ENCODE measurements at regions not wholly inside any gene's neighbourhood (a gene's known extent, or its start where the extent isn't known, plus 50 kb on each side); places are given as distances from the start of the nearest gene placed in this dataset.

DNA sequence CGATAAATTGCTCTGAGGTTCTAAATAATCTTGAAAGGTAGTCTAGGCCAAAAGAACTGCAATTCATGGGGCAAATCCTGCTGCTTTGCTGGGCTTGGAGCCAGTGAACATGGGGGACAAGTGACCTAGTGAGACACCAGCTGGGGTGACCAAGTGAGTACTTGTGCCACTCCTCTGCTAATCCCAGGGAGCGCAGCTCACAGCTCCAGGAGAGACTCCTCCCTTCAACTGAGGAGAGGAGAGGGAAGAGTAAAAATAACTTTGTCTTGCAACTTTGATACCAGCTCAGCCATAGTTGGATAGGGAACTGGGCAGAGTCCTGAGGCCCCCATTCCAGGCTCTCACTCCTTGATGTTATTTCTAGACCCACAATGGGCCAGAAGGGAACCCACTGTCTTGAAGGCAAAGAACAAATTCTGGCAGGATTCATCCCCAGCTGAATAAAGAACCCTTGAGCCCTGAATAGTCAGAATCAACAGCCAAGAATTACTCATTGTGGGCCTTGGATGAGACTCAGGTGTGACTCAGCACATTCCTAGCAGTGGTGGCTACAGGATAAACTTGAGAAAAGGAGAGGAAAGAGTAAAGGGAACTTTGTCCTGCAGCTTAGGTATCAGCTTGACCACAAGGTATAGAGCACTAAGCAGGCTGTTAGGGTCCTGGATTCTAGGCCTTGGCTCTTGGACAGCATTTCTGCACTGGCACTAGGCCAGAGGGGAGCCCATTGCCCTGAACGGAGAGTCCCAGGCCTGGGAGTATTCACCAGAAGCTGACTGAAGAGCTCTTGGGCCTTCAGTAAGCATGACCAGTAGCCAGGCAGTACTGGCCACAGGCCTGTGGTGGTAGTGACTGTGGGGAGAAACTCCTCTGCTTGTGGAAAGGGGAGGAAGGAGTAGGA lies 288.3 kb upstream of the CDH18 start:
- peak; percentile 48 for DNase-seq (ENCODE audit: low spot score)

DNA sequence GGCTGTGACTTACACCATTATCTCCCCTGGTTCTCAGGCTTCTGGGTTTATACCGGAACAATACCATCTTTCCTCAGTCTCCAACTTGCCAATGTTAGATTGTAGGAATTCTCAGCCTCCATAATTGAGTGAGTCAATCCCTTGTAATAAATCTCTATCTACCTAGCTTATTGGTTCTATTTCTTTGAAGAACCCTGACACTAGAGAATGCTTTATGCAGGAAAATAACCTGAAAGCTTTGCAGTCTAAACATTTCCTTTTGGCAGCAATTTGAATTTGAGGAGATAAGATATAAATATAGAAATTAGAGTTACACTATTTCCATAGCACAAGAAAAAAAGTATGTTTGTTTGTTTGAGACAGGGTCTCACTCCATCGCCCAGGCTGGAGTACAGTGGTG lies 278.1 kb upstream of the CDH18 start:
- no peak for DNase-seq (ENCODE audit: low spot score)

DNA sequence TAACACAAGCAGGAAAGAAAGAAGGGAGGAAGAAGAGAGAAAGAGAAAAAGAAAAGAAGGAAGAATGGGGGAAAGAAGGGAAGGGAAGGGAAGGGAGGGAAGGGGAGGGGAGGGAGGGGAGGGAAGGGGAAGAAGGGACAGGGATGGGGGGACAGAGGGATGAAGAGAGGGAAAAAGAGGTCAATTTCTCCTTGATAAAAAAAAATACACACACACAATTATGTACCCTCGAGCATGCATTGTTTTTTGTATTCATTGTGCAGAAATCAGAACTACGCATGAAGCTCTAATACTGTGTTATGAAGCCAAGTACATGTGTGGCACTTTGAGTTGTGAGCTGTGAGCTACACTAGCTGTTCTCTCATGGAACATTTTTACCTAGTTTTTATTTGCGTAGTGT lies 274.9 kb upstream of the CDH18 start:
- no peak for DNase-seq (ENCODE audit: low spot score)

DNA sequence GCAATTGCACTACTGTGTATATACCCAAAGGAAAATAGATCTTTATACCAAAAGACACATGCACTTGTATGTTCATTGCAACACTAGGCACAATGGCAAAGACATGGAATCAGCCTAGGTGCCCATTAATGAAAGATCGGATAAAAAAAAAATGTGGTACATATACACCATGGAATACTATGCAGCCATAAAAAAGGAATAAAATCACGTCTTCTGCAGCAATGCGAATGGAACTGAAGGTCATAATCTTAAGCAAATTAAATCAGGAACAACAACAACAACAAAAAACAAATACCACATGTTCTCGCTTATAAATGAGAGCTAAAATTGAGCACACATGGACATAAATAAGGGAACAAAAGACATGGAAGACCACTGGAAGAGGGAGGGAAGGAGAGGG lies 266.7 kb upstream of the CDH18 start:
- DNase-seq (ENCODE audit: low spot score): no peak

DNA sequence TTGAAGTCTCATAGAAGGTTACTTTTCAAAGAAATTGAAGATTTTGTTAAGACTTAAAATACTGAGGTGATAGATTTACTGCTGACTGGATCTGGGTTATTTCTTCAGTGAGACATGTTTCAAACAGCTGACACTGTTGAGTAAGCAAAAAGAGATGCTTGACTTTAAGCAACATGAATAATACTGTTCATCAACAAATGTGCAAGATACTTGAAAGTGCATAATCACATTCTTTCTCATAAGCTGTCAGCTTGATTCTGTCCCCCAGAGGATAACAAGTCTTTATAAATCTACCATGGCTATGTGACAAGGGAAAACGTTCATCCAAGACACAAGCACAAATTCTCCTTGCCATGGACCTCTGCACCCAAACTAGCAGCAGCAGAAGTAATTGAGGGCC lies 260.1 kb upstream of the CDH18 start:
- no peak for DNase-seq (ENCODE audit: low spot score)

DNA sequence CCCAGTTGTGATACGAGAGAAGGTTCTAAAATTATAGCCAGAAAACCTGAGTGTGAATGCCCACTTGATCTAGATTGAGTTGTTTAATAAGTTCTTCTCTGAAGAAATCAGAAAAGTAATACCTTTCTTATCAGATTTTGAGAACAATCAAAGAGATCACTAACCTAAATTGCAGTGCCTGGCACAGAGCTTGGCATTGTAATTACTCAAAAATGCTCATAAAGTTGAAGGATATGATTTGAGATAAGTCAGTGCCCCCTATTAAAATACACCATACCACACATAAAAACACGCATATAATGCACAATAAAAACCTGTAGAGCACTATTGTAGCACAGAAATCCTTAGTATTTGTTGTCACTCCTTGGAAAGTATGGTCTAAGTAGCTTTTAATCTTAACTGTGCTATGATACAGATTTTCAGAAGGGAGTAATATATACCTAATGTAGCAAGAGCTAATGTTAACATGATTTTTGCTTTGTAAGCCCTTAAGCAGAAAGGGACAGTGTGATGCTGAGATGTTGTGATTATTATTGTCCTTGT lies 257.5 kb upstream of the CDH18 start:
- no peak for DNase-seq (ENCODE audit: low spot score)

DNA sequence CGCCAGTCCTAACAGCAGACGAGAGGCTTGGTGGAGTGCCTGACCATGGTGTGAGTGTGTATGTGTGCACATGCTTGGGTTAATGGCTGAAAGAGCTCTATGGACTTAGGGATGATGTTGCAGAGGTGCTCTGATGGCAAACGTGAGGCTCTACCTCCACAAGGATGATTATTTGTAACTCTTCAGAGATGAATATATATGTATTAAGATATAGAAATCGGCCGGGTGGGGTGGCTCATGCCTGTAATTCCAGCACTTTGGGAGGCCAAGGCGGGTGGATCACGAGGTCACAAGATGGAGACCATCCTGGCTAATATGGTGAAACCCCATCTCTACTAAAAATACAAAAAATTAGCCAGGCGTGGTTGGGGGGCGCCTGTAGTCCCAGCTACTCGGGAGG lies 253.4 kb upstream of the CDH18 start:
- no peak for DNase-seq (ENCODE audit: low spot score)

DNA sequence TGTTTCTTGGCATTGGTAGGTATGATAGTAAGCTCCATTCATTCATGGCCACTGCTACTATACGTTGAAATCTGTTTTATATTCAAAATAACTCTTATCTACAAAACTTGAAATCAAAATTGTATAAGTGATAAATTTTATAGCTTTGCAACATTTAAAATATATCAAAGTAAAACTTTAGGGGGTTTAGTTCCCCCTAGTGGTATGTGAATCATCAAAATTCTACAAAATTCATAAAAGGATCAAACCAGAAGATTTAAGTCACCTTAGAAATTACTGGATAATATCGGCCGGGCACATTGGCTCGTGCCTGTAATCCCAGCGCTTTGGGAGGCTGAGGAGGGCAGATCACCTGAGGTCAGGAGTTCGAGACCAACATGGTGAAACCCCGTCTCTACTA lies 243.0 kb upstream of the CDH18 start:
- no peak for DNase-seq (ENCODE audit: low spot score)

DNA sequence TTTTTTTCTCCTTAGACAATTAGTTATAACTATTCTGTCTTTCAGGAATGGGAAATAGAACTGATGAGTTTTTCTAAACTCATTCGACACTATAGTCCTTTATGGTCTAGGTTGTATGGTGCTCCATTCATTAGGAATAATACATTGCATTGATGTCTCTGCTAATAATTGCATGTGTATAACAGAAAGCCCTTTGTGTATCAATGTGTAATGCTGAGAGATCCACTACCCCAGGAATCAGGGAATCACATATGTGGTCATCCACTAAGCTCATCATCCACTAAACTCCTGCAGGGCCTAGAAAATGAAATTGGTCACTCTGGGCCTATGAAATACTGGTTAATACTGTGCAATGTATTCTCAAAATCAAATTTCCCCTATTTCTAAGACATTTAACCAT lies 242.0 kb upstream of the CDH18 start:
- DNase-seq (ENCODE audit: low spot score): no peak

DNA sequence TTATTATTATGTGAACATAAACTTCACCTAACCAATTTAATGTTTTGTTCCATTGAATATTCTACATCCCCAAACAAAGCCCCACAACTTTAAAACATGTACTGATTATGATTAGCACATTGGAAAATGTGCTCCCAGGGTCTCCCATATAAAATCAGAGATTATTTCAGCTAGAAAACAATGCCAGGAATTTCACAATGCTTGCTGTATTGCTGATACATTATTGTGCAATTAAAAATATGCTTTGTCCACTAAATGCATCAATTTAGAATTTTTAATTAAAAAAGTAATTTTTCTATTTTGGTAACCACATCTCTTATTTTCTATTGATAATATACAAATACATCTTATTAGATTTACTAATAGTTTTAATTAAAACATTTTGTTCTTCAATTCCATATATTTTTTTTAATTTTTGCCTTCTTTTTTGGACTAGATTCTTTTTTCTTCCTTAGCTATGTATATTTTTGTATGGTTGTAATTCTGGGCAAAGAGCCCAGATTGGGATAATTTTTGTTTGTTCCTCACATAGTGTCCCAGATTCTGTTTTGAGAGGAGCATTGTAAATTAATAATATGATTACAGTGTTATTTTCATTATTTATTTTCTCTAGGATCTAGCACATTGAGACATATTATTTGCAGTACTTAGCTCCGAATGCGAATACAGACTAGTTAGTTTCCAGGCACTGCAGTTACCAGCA lies 241.5 kb upstream of the CDH18 start:
- DNase-seq (ENCODE audit: low spot score): no peak

DNA sequence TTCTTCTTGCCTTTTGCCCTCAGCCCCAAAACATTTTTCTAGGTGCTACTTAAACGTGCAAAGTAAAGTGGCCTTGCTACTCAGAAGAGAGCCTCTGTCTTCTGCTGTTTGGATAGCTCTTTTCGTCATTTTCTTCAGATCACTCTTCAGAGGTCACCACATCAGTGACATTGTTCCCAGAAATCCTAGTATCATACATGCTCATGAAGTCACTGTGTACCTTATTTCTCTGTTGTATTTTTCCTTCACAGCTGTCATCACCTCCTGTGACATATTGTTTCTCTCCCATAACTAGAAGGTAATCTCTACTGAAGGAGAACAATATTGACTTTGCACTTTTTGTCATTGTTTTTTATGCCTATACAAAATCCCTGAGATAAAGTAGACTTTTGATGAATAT lies 237.0 kb upstream of the CDH18 start:
- DNase-seq (ENCODE audit: low spot score): no peak

DNA sequence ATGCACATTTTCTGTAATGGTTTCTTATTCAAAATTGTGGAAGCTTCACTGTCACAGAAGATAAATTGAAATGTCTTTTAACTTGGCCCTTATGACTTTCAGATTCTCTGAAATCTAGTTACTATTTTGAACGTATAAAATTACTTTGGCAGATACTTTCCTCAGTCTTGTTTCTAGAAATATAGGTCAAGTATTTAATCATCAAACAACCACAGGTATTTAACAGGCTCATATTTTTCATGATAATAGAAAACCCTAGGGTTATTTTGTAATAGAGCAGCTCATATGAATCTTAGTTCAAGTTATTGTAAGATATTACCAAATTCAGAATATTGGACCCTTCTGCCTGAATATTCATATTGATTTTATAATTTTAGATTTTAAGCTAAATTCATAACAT lies 236.0 kb upstream of the CDH18 start:
- DNase-seq (ENCODE audit: low spot score): no peak

DNA sequence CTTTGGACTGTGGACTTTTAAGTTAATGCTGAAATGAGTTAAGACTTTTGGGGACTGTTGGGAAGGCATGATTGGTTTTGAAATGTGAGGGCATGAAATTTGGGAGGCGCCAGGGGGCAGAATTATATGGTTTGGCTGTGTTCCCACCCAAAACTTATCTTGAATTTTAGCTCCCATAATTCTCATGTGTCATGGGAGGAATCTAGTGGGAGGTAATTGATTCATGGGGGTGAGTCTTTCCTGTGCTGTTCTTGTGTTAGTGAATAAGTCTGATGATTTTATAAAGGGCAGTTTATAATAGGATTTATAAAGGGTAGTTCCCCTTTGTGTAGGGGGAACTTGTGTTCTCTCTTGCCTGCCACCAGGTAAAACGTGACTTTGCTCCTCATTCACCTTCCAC lies 235.5 kb upstream of the CDH18 start:
- no peak for DNase-seq (ENCODE audit: low spot score)

DNA sequence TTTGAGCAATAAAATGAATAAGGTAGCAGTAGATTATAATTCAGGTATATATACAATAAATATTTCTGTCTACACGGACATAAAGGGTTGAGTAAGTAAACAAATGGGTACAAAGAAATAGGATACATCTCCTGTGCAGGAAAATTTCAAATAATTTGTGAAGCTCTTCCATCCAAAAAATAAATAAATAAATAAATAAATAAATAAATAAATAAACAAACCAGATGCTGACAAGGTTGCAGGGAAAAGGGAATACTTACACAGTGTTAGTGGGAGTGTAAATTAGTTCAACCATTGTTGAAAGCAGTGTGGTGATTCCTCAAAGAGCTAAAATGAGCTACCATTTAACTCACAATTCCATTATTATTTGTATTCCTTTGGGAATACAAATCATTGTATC lies 227.3 kb upstream of the CDH18 start:
- DNase-seq (ENCODE audit: low spot score): no peak

DNA sequence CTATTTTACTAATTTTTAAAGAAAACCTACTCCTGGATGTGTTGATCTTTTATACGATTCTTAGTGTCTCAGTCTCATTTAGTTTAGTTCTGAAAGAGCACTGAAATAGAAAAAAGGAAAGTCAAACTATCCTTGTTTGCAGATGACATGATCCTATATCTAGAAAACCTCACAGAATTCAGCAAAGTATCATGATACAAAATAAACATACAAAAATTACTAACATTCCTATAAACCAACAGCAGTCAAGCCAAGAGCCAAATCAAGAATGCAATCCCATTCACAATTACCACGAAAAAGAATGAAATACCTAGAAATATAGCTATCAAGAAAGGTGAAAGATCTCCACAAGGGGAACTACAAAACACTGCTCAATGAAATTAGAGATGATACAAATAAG lies 225.8 kb upstream of the CDH18 start:
- DNase-seq (ENCODE audit: low spot score): no peak

DNA sequence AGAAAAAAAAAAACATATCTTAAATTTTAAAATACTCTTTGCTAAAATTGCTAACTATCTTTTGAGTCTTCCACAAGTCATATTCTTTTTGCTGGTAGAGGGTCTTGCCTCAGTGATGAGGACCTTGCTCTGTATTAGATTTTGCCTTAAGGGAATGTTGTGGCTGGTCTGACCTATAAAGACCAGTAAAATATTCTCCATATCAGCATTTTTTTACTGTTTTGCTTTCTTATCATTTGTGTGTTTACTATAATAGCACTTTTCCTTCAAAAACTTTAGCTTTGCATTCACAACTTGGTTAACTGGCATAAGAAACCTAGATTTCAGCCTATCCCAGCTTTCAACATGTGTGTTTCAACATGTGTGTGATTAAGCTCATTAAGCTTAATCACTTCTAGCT lies 224.7 kb upstream of the CDH18 start:
- DNase-seq (ENCODE audit: low spot score): no peak

DNA sequence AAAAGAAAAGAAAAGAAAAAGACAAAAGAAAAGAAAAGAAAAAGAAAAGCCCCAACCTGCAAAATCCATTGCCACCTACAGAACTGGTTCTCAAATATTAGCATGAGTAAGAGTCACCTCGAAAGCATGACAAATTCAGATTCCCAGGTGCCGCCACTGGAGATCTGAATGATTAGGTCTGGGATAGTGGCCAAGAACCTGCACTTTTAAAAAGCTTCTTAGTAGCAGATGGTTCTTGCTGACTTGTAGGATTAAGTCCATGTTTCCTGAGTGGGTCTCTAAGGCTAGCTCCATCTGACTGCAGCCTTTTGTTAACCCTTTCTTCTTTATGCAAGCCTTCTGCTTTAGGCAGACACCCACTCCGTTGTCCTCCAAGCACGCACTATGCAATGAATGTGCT lies 178.5 kb upstream of the CDH18 start:
- no peak for DNase-seq (ENCODE audit: low spot score)

DNA sequence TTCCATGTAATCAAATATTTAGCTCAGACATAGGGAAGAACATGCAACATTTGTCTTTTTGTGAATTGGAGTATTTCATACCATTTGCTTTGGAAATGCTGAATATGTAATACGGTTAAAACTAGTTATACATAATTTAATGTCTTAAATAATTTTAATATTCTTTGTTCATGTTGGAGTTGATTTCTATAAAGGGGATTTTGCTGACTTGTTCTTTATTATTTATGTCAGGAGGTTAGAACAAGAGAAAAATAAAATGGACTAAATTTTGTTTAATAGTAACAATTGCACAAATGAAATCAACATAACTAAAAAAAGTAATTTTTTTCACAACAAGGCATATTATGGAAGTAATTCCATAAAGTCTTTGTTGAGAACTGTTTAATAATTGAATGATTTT lies 170.0 kb upstream of the CDH18 start:
- no peak for DNase-seq (ENCODE audit: low spot score)

DNA sequence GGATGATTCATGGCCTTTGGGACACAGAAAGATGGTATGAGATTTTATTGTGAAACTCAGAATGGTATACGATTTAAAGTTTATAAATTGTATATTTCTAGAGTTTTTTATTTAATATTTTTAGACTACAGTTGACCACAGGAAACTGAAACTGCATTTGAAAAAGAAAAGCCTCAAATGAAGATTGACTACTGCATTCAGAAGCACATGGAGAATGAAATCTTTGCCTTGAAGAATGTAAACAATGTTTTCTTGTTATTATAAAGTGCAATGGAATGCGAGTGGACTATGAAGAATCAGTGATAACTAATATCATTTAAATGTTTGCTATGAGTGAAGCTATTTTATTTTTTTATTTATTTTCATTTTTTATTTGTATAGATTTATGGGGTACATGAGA lies 169.1 kb upstream of the CDH18 start:
- no peak for DNase-seq (ENCODE audit: low spot score)

DNA sequence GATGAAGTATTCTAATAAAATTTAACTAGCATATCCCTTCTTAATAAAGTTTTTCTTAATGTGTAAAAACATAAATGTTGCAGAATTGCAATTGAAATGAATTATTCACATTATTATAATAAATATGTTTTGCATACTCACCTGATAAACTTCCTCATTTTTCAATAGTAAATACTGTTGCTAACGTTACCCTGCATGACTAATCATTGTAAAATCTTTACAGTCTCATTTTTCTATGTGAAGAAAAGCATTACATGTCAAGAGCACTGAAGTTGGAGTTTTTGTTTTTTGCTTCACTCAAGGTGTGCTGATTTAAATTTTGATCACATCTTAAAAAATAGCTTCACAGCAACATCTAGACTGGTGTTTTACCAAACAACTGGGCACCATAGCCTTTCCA lies 157.2 kb upstream of the CDH18 start:
- DNase-seq (ENCODE audit: low spot score): no peak

DNA sequence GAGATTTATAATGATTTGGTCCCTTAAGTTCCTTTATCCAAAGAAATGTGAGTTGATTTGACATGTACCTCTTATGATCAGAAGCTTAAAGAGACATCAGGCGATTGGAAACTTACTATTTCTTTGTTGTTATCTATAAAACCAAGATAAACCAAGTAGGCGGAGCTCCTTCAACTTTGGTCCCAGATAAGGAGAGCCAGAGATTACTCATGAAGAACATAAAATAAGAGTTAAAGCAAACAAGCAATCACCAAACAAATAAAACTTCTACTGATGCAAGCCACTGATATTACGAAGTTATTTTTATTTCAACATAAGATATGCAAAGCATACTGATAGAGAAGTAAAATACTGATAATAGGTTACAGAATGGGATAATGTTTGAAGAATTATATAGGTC lies 141.5 kb upstream of the CDH18 start:
- DNase-seq (ENCODE audit: low spot score): no peak

DNA sequence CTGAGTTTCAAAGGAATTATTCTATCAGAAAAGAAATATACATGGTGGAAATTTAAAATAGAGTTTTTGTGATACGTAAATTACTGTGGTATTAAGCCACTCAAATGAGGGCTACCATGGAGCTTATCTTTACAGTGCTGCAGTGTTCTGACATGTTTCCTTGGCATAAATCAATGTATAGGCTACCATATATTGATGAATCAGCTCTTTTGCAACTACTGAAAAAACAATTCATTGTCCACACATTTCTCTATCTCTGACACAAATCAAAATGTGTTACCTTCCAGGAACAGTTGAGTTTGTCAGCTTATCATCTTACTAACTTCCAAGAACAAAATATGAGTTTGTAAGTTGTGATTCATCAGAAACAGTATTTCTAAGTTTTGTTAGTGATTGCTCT lies 140.3 kb upstream of the CDH18 start:
- DNase-seq (ENCODE audit: low spot score): no peak

DNA sequence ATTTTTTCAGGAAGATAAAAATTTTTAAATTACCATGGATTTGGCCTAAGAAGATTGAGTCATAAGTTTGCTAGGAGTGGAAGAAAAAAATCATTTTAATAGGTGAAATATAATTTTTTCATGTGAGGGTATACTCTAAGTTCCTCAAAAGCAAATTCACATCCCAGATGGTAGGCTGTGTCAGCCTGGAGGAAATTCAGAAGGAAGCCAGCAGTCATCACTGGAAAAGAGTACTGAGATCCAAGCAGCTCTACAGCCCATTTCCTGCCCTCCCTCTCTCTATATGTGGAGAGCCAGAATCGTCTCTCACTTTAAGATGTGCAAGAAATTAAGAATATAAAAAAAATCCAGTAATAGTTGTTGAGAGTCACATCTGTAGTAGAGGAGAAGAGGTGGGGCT lies 126.5 kb upstream of the CDH18 start:
- no peak for DNase-seq (ENCODE audit: low spot score)

DNA sequence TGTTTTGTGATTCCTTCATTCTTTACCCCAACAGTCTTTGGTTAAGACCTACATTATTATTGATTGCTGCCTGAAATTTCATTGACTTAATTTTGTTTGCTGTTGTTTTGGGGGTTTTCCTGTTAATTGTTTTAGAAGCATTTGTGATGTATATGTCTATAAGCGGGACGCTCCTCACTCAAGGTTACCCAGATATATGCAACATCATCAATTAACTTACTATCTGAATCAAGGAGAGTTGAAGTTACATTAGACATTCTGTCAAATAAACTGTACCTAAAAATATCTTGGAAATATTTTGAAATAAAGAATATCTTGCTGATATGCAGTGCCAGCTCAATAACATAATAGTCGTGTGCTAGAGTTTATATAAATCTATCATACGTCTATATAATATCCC lies 125.9 kb upstream of the CDH18 start:
- no peak for DNase-seq (ENCODE audit: low spot score)

Data from kidney capillary endothelial cell (primary cell).